Chondrocyte (in vitro differentiated cells): ENCODE measurements at regions not wholly inside any gene's neighbourhood (a gene's known extent, or its start where the extent isn't known, plus 50 kb on each side); places are given as distances from the start of the nearest gene placed in this dataset.

Experiments used
- DNase-seq: peaks from one replicate; pipeline ENCODE4 v3.0.0; 2021; ENCODE audit warnings: mixed read lengths, low spot score
- H3K27ac Mint-ChIP-seq: one replicate; pipeline ENCODE4 v1.8.0; 2021; ENCODE audit warnings: mild to moderate bottlenecking, moderate library complexity, mixed read lengths; ENCODE audit not compliant: unreplicated experiment
- H3K27me3 Mint-ChIP-seq: 2 replicates; pipeline ENCODE4 v1.8.0; 2021; ENCODE audit warnings: low read depth, mixed read lengths
- H3K36me3 Mint-ChIP-seq: 2 replicates; pipeline ENCODE4 v1.8.0; 2021; ENCODE audit warnings: low read depth, mixed read lengths
- H3K4me1 Mint-ChIP-seq: 2 replicates; pipeline ENCODE4 v1.8.0; 2021; ENCODE audit warnings: low read depth, mild to moderate bottlenecking, mixed read lengths
- H3K4me3 Mint-ChIP-seq: one replicate; pipeline ENCODE4 v1.8.0; 2021; ENCODE audit warnings: mild to moderate bottlenecking, moderate library complexity, mixed read lengths; ENCODE audit not compliant: unreplicated experiment
- H3K9me3 Mint-ChIP-seq: 2 replicates; pipeline ENCODE4 v1.8.0; 2021; ENCODE audit warnings: low read depth, mixed read lengths
- CTCF ChIP-seq: fragments of 200-600 bp; sonication (generic); IDR thresholded peaks from 2 replicates; pipeline ENCODE4 v1.5.0; 2021; ENCODE audit warnings: antibody characterized with exemption, mild to moderate bottlenecking, moderate library complexity

- Mint-ChIP-seq H3K9me3 (peaks cover 3% of the 10 kb centered on the region), H3K4me3 (no peak overlapping the region), H3K4me1 (peaks cover 10% of the 10 kb centered on the region), H3K27me3 (peaks cover 12% of the 10 kb centered on the region), H3K36me3 (no peaks in the 10 kb centered on the region), H3K27ac (no peak overlapping the region)
- no peak for DNase-seq
- no peak for TF ChIP-seq CTCF
These were observed 290.9 kb downstream of the CDK5RAP2 start for GRCh38 chr9:120289098-120289497.

- Mint-ChIP-seq H3K4me3 (no peak overlapping the region), H3K9me3 (peaks cover 3% of the 10 kb centered on the region), H3K4me1 (peaks cover 10% of the 10 kb centered on the region), H3K36me3 (no peaks in the 10 kb centered on the region), H3K27ac (no peak overlapping the region), H3K27me3 (peaks cover 21% of the 10 kb centered on the region)
- DNase-seq: no peak
- TF ChIP-seq CTCF: no peak
These were observed 293.4 kb downstream of the CDK5RAP2 start for GRCh38 chr9:120286530-120286929.

GRCh38 chr9:120284821-120285220, 295.1 kb downstream of the CDK5RAP2 start:
- H3K36me3 Mint-ChIP-seq: no peaks in the 10 kb centered on the region
- no peak overlapping the region for H3K27ac Mint-ChIP-seq
- H3K4me3 Mint-ChIP-seq: no peak overlapping the region
- peaks cover 3% of the 10 kb centered on the region for H3K9me3 Mint-ChIP-seq
- DNase-seq: no peak
- peaks cover 2% of the 10 kb centered on the region for H3K4me1 Mint-ChIP-seq
- TF ChIP-seq CTCF: no peak
- H3K27me3 Mint-ChIP-seq: peaks cover 21% of the 10 kb centered on the region

GRCh38 chr9:120281665-120282064, 298.3 kb downstream of the CDK5RAP2 start:
- Mint-ChIP-seq H3K36me3 (no peaks in the 10 kb centered on the region), H3K4me1 (no peaks in the 10 kb centered on the region), H3K9me3 (peaks cover 10% of the 10 kb centered on the region), H3K4me3 (no peak overlapping the region), H3K27me3 (peaks cover 21% of the 10 kb centered on the region), H3K27ac (no peak overlapping the region)
- no peak for TF ChIP-seq CTCF
- no peak for DNase-seq

GRCh38 chr9:120267929-120268328, 312.0 kb downstream of the CDK5RAP2 start:
- DNase-seq: no peak
- Mint-ChIP-seq H3K27me3 (peaks cover 13% of the 10 kb centered on the region), H3K36me3 (no peaks in the 10 kb centered on the region), H3K27ac (no peak overlapping the region), H3K9me3 (peaks cover 13% of the 10 kb centered on the region), H3K4me1 (no peaks in the 10 kb centered on the region), H3K4me3 (no peak overlapping the region)
- no peak for TF ChIP-seq CTCF
